ENCODE measurements at regions not wholly inside any gene's neighbourhood (a gene's known extent, or its start where the extent isn't known, plus 50 kb on each side); places are given as distances from the start of the nearest gene placed in this dataset.

- H3K27me3 ChIP-seq (ENCODE audit: insufficient read depth, low read depth, low read length) = no peaks in the 10 kb centered on the region
- no peaks in the 10 kb centered on the region for H3K9me3 ChIP-seq (ENCODE audit: low read length)
- no peak overlapping the region for H3K27ac ChIP-seq (ENCODE audit: low read length)
- no peak overlapping the region for H2AFZ ChIP-seq (ENCODE audit: low read depth, low read length)
- TF ChIP-seq EZH2 (IDR thresholded peaks at IDR 0.05; ENCODE audit: borderline replicate concordance, insufficient read depth, low read length, poor library complexity, severe bottlenecking) (no peak), POLR2AphosphoS5 (IDR thresholded peaks at IDR 0.05) (no peak), RAD21 (conservative IDR thresholded peaks at IDR 0.05) (no peak), MXI1 (conservative IDR thresholded peaks at IDR 0.05; ENCODE audit: poor library complexity, severe bottlenecking) (no peak), EP300 (conservative IDR thresholded peaks at IDR 0.05; ENCODE audit: poor library complexity, severe bottlenecking) (no peak), SMC3 (conservative IDR thresholded peaks at IDR 0.05; ENCODE audit: poor library complexity) (no peak), REST (IDR thresholded peaks at IDR 0.05; ENCODE audit: borderline replicate concordance) (no peak), CTCF (IDR thresholded peaks at IDR 0.05; ENCODE audit: poor library complexity, severe bottlenecking) (no peak), TAF1 (IDR thresholded peaks at IDR 0.05; ENCODE audit: low read depth) (no peak)
- H3K36me3 ChIP-seq (ENCODE audit: insufficient read depth, low read length) = no peaks in the 10 kb centered on the region
- H3K9me2 ChIP-seq (ENCODE audit: insufficient read depth, low read length) = no peaks in the 10 kb centered on the region
- no peaks in the 10 kb centered on the region for H3F3A ChIP-seq (ENCODE audit: insufficient read depth, low read length, poor library complexity, severe bottlenecking)
- H3K4me3 ChIP-seq (ENCODE audit: low read length) = no peak overlapping the region
- no peak overlapping the region for H3K4me2 ChIP-seq (ENCODE audit: low read length)
- no peak overlapping the region for H3K9ac ChIP-seq (ENCODE audit: low read length)
- H4K20me1 ChIP-seq (ENCODE audit: insufficient read depth) = no peaks in the 10 kb centered on the region
- no peaks in the 10 kb centered on the region for H3K79me2 ChIP-seq (replicated peaks; ENCODE audit: insufficient read depth, low read length)
These were observed 580.1 kb upstream of the ID2 start for GRCh38 chr2:8101614-8102277.

GRCh38 chr2:8102470-8102869, 579.4 kb upstream of the ID2 start:
- Histone ChIP-seq H3K36me3 (ENCODE audit: insufficient read depth, low read length) (no peaks in the 10 kb centered on the region), H3F3A (ENCODE audit: insufficient read depth, low read length, poor library complexity, severe bottlenecking) (no peaks in the 10 kb centered on the region), H3K79me2 (replicated peaks; ENCODE audit: insufficient read depth, low read length) (no peaks in the 10 kb centered on the region), H3K4me3 (ENCODE audit: low read length) (no peak overlapping the region), H3K27ac (ENCODE audit: low read length) (no peak overlapping the region), H3K27me3 (ENCODE audit: insufficient read depth, low read depth, low read length) (no peaks in the 10 kb centered on the region), H3K4me2 (ENCODE audit: low read length) (no peak overlapping the region), H3K9me3 (ENCODE audit: low read length) (no peaks in the 10 kb centered on the region), H4K20me1 (ENCODE audit: insufficient read depth) (no peaks in the 10 kb centered on the region), H3K9ac (ENCODE audit: low read length) (no peak overlapping the region), H3K9me2 (ENCODE audit: insufficient read depth, low read length) (no peaks in the 10 kb centered on the region), H2AFZ (ENCODE audit: low read depth, low read length) (no peak overlapping the region)
- TF ChIP-seq EP300 (conservative IDR thresholded peaks at IDR 0.05; ENCODE audit: poor library complexity, severe bottlenecking) = no peak
- no peak for TF ChIP-seq SMC3 (conservative IDR thresholded peaks at IDR 0.05; ENCODE audit: poor library complexity)
- TF ChIP-seq MXI1 (conservative IDR thresholded peaks at IDR 0.05; ENCODE audit: poor library complexity, severe bottlenecking) = no peak
- TF ChIP-seq TAF1 (IDR thresholded peaks at IDR 0.05; ENCODE audit: low read depth) = no peak
- no peak for TF ChIP-seq REST (IDR thresholded peaks at IDR 0.05; ENCODE audit: borderline replicate concordance)
- no peak for TF ChIP-seq POLR2AphosphoS5 (IDR thresholded peaks at IDR 0.05)
- TF ChIP-seq CTCF (IDR thresholded peaks at IDR 0.05; ENCODE audit: poor library complexity, severe bottlenecking) = no peak
- no peak for TF ChIP-seq EZH2 (IDR thresholded peaks at IDR 0.05; ENCODE audit: borderline replicate concordance, insufficient read depth, low read length, poor library complexity, severe bottlenecking)
- TF ChIP-seq RAD21 (conservative IDR thresholded peaks at IDR 0.05) = no peak

Data from neural cell (in vitro differentiated cells).